ENCODE measurements at regions not wholly inside any gene's neighbourhood (a gene's known extent, or its start where the extent isn't known, plus 50 kb on each side); places are given as distances from the start of the nearest gene placed in this dataset.

- TF ChIP-seq, protein P1, sequence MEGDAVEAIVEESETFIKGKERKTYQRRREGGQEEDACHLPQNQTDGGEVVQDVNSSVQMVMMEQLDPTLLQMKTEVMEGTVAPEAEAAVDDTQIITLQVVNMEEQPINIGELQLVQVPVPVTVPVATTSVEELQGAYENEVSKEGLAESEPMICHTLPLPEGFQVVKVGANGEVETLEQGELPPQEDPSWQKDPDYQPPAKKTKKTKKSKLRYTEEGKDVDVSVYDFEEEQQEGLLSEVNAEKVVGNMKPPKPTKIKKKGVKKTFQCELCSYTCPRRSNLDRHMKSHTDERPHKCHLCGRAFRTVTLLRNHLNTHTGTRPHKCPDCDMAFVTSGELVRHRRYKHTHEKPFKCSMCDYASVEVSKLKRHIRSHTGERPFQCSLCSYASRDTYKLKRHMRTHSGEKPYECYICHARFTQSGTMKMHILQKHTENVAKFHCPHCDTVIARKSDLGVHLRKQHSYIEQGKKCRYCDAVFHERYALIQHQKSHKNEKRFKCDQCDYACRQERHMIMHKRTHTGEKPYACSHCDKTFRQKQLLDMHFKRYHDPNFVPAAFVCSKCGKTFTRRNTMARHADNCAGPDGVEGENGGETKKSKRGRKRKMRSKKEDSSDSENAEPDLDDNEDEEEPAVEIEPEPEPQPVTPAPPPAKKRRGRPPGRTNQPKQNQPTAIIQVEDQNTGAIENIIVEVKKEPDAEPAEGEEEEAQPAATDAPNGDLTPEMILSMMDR (IDR thresholded peaks at IDR 0.05): no peak
- TF ChIP-seq POLR2A (IDR thresholded peaks at IDR 0.05): no peak
Observed at GRCh38 chrX:39513836-39514235, 583.9 kb downstream of the BCOR start.
